22Rv1 (cell line): ENCODE measurements at regions not wholly inside any gene's neighbourhood (a gene's known extent, or its start where the extent isn't known, plus 50 kb on each side); places are given as distances from the start of the nearest gene placed in this dataset.
A peak's percentile ranks its signal among the peaks of the same experiment; 100 is the strongest.

Experiments
- H3K27ac ChIP-seq: fragments of 450-650 bp; 2 replicates; pipeline ENCODE4 v1.5.1; 2017
- ZFX ChIP-seq: fragments of 450-650 bp; IDR thresholded peaks from 2 replicates; pipeline ENCODE4 v1.6.1; 2017; ENCODE audit warnings: antibody characterized with exemption, borderline replicate concordance
- TF ChIP-seq, protein P1 (sequence below): fragments of 450-650 bp; IDR thresholded peaks from 2 replicates; pipeline ENCODE4 v1.5.1; 2017; ENCODE audit warnings: mild to moderate bottlenecking

DNA sequence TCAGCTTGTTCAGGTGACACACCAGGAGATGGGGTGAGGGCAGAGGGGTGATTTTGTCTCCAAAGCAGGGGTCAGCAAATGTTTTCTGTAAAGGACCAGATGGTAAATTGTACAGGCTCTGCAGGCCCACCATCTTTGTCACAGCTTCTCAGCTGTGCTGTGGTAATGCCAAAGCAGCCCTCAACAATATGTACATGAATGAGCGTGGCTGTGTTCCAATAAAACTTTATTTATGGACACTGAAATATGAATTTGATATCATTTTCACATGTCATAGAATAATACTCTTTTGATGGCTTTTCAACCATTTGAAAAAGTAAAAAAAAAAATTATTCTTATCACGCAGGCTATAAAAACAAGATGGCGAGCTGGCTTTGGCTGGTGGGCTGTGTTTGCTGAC is 206.4 kb upstream of the RPL38 start:
- TF ChIP-seq ZFX: no peak
- TF ChIP-seq, protein P1, sequence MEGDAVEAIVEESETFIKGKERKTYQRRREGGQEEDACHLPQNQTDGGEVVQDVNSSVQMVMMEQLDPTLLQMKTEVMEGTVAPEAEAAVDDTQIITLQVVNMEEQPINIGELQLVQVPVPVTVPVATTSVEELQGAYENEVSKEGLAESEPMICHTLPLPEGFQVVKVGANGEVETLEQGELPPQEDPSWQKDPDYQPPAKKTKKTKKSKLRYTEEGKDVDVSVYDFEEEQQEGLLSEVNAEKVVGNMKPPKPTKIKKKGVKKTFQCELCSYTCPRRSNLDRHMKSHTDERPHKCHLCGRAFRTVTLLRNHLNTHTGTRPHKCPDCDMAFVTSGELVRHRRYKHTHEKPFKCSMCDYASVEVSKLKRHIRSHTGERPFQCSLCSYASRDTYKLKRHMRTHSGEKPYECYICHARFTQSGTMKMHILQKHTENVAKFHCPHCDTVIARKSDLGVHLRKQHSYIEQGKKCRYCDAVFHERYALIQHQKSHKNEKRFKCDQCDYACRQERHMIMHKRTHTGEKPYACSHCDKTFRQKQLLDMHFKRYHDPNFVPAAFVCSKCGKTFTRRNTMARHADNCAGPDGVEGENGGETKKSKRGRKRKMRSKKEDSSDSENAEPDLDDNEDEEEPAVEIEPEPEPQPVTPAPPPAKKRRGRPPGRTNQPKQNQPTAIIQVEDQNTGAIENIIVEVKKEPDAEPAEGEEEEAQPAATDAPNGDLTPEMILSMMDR: no peak
- H3K27ac ChIP-seq: no peak overlapping the region

- no peak overlapping the region for H3K27ac ChIP-seq
- TF ChIP-seq, protein P1: no peak
- TF ChIP-seq ZFX: no peak
These were observed 205.2 kb upstream of the RPL38 start for GRCh38 chr17:73998249-73998648.

DNA sequence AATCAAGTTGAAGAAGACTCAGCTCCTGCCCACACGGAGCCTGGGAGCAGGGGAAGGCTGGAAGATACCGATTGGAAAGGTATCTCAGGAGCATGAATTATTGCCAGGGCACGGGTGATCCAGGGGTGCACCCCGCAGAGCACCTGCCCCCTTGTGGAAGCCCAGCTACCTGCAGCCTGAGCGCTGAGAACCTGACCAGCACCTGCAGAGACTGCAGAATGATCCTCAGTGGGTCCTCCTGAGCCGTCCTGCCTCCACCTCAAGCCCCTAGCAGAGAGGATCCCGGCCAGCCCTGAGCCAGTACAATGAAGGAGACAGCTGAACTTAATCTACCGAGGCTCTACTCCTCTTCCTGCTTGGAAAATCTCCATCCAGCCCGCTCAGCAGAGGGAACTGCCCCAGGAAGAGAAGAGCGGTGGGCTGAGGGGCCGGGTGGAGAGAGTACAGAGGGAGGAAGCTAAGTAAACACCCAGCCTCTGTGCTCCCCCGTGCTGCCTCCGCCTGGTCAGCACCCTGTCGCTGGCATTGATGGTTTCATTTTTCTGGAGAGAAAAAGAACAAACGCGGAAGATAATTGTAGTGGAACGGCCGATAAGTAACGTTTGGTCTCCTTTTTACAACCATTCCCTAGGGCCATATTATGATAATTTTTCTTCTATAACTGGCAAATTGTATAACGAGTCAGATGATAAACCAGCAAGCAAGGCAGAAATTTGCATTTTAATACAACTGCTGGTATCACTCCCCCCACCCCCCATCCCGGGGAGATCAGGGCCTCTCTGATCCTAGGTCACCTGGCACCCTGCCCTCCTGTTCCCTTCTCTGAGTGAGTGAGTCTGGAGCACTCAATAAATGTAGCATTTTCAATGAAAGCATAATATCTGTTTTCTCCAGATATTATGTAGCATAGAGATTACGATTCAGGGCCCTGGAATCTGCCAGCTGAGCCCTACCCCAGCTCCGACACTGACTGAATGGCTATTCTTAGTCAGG is 204.5 kb upstream of the RPL38 start:
- TF ChIP-seq ZFX: no peak
- TF ChIP-seq, protein P1: peak; percentile 75
- H3K27ac ChIP-seq: no peak overlapping the region

DNA sequence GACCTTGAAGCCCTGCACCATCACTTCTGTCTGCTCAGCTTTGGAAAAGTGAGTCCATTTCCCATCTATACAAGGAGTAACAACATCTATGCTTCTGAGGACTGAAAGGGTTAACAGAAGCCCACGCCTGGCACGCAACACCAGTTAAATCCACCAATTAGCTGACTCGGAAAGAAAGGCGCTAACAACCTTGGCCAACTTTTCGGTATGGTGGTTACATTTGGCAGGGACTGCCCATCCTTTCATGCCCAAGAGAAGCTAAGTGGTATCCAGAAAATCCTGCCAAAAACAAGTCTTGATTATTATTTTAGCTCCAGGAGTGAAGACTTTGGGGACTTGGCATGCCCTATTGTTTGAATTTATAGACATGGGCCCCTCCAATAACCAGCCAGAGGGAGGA is 202.3 kb upstream of the RPL38 start:
- no peak overlapping the region for H3K27ac ChIP-seq
- TF ChIP-seq ZFX: no peak

- no peak overlapping the region for H3K27ac ChIP-seq
- TF ChIP-seq, protein P1: no peak
- no peak for TF ChIP-seq ZFX
These were observed 201.2 kb upstream of the RPL38 start for GRCh38 chr17:74002241-74002640.

- no peak overlapping the region for H3K27ac ChIP-seq
- TF ChIP-seq, protein P1: no peak
- no peak for TF ChIP-seq ZFX
These were observed 199.4 kb upstream of the RPL38 start for GRCh38 chr17:74004056-74004455.

DNA sequence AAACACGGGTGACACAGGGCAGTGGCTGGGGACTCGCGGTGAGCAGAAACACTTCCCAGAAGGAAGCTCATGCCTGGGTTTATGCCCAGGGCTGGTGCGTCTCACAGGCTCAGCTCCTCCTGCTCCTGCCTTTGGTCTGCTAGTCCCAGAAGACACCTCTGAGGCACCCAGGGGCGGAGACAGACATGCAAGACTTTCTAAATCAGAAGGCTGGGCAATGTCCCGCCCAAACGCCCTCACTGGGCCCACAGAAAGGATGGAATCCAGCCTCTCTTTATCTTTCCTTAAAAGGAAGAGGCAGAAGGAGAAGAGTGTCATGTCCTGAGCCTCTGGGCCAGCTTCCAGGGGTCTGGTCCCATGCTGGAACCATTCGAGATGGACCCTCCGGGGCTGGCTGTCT is 197.7 kb upstream of the RPL38 start:
- TF ChIP-seq ZFX: no peak
- TF ChIP-seq, protein P1: no peak
- no peak overlapping the region for H3K27ac ChIP-seq
